DMS79 treated with DMSO at 0.1 percent for 48 hours (cell line): ENCODE measurements at regions not wholly inside any gene's neighbourhood (a gene's known extent, or its start where the extent isn't known, plus 50 kb on each side); places are given as distances from the start of the nearest gene placed in this dataset.
"Not testable (repeated sequence)": the region's sequence is repeated elsewhere in the genome, so short reads cannot be mapped to it uniquely, and the experiment has no call there.

Experiments used
- DNase-seq: peaks from one replicate; lab custom pipeline; 2025; lab: John Stamatoyannopoulos, UW

- DNase-seq: no peak
Observed at GRCh38 chr2:4992226-4992625, 700.0 kb upstream of the SOX11 start.

DNA sequence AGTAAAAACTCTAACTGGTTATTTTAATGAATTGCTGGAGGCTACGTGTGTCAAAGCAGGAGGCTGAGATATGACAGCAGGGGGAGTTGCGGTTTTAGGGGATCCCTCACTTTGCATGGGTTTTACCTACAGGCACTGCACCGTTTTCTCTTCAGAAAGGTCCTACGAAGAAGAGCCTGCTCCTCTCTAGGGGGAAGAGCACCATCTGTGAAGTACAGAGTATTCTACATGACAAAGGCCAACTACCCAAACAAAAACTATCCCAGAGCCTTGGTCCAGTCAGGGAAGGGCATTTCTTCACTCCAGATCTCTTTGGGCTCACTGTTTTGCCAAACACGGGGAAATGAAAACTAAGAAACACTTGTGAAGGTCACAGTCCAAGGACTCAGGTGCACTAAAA is 696.7 kb upstream of the SOX11 start:
- no peak for DNase-seq

DNA sequence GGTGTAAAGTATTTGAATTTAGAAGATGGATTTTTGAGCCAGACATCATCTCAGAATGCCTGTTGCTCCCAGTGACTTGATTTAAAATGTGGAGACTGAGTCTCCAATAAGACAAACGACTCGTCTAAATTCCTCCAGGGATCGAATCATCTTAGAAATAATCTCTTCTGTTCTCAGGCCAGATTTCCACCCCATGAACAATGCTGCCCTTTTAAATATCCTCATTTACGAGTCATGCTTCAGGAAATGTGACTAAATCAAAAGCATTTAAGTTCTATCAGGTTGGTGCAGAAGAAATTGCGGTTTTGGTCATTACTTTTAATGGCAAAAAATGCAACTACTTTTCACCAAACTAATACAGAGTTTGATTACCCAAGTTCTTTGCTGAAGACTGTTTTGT is 684.6 kb upstream of the SOX11 start:
- DNase-seq: no peak

DNA sequence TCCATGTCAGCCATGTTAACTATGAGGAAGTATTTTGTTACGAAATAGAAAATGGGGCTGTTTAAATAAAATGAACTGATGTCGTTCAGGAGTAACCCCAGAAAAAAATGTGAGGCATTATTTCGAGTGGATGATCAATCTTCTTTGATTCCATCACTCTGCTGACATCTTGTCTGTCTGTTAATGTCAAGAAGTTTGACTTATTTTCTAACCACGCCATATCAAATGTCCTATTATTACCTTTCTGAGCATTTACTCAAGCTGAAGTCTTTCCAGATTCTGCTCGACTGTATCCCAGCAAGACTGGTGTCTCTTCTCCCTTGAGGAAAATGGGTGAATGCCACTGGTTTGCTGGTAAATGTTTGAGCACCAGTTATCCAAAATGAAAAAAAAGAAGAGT is 672.9 kb upstream of the SOX11 start:
- no peak for DNase-seq

- DNase-seq: no peak
Observed at GRCh38 chr2:5020116-5020875, 671.9 kb upstream of the SOX11 start.

- DNase-seq: peak; percentile 10
Observed at GRCh38 chr2:5021136-5021535, 671.0 kb upstream of the SOX11 start.

DNA sequence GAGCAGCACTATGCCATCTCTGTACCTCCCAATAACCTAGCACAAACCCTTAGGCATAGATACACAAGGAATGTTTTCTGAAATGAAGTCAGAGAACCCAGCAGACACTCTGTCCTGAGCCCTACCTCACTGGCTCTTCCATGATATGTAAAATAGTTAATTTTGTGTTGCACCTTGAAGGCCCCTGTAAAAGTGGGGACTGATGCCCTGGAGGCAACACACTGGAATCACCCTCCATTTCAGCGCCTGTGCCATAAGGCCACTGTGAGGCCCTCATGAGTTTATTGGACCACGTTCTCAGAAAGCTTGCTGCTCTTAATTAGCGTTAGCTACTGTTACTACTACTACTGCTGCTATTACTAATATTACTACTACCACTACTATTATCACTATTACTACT is 670.1 kb upstream of the SOX11 start:
- DNase-seq: no peak

DNA sequence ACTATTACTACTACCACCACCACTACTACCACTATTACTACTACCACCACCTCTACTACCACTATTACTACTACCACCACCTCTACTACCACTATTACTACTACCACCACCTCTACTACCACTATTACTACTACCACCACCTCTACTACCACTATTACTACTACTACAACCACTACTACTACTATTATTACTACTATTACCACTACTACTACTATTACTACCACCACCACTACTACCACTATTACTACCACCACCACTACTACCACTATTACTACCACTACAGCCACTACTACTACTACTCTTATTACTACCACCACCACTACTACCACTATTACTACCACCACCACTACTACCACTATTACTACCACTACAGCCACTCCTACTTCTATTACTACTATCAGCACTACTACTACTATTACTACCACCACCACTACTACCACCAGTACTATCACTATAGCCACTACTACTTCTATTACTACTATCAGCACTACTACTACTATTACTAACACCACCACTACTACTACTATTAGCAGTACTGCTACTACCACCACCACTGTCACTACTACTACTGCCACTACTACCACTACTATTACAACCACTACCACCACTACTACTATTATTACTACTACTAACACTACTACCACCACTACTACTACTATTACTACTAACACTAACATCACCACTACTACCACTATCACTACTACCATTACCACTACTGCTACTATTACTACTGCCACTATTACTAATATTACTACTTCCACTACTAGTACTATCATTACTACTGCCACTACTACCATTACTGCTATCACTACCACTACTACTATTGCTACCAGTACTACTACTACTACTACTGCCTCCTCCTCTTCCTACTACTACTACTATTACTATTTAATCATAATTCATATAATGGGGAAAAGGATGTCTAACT is 669.2 kb upstream of the SOX11 start:
- not testable (repeated sequence) for DNase-seq

GRCh38 chr2:5026571-5027234 is 665.5 kb upstream of the SOX11 start:
- no peak for DNase-seq

DNA sequence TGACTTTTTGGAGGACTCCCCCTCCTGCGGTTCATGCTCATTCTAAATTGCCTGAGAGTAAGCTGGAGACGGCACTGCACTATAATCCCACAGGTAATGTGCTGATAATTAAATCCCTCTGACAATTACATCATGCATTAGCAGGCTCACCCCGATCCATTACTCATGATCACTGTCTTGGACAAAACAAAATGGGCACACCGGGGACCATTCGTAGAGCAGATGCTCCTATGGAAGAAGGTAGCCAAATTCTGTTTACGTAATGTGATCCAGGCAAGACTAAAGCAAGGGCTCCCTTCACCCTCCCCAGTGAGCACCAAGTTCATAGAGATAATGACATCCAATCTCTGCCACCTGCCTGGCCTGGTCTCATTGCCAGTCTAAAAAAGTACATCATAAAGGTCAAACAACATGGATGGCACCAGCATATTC is 657.1 kb upstream of the SOX11 start:
- no peak for DNase-seq

DNA sequence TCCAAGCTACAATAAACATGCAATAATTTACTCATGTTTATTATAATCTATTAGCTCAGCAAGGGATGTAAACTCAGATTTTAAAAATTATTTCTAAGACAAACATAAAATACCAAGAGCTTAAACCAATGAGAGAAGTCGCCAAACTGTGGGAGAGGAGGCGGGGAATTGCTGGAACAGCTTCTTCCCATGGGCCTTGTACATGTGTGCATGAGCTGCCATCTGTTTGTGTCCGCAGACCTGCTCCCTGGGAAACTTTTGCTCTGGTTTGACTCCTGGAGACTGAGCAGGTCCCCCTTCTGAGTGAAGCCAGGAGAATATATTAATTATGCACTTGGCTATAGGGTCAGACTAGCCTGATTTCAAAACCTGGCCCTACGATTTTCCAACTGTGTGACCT is 655.9 kb upstream of the SOX11 start:
- DNase-seq: no peak

- no peak for DNase-seq
Observed at GRCh38 chr2:5039241-5039975, 652.8 kb upstream of the SOX11 start.

DNA sequence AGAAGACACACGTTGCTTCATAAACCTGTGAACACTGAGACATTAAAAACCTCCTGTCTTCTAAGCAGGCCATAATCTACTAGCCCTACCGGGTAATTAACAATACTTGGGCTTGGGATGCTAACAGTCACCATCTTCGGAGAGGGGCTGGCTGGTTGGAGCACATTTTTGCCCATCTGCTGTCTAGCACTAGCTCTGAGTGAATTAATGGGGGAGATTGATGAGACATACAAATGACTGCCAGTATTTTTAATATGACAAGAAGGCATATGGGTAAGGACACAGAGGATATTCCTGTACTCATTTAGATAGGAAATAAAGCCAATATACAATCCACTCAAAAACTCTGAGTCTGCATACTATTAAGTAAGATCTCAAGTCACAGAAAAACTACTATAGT is 651.6 kb upstream of the SOX11 start:
- no peak for DNase-seq

DNA sequence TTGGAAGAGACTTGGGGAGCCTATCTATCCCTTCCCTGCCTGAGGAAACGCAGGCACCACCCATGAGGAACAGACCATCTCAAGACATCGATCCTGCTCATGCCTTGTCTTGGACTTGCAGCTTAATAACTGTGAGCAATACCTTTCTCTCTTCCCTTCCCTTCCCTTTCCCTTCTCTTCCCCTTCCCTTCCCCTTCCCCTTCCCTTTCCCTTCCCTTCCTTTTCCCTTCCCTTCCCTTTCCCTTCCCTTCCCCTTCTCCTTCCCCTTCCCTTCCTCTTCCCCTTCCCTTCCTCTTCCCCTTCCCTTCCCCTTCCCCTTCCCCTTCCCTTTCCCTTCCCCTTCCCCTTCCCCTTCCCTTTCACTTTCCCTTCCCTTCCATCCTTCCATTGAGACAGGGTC is 650.7 kb upstream of the SOX11 start:
- DNase-seq: no peak

DNA sequence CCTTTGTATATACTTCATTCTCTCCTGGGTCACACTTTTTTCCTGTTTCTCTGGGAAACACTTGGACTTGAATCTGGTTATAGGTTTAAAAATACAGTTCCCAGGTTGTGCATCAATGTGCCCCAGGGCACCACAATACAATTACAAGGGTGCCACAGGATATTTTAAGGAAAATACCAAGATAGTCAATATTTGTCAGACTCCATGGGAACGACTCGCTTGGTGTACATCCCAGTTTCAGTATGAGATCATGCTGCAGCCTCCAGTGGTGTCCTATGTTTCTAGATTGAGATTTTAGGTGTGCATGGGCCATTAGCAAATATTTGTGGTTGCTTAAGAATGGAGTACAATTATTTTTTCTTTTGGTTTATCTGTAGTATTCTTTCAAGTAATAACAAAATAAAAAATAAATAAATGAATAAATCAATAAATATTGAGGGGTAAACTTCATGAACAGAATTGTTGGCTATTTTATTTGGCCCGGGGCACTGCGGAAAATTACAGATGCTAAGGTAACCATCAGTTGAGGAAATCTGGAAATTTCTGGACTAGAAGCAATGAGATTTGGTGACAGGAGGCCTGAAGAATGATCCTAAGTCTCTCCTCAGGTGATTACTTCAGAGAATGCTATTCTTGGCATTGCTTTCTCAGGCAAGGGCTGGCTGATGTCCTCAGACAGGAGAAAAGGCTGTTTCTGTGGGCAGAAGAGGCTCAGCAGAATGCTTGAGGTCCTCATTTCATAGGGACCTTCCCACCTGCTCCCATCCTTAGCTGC is 649.3 kb upstream of the SOX11 start:
- no peak for DNase-seq

- no peak for DNase-seq
Observed at GRCh38 chr2:5051300-5051699, 640.9 kb upstream of the SOX11 start.

DNA sequence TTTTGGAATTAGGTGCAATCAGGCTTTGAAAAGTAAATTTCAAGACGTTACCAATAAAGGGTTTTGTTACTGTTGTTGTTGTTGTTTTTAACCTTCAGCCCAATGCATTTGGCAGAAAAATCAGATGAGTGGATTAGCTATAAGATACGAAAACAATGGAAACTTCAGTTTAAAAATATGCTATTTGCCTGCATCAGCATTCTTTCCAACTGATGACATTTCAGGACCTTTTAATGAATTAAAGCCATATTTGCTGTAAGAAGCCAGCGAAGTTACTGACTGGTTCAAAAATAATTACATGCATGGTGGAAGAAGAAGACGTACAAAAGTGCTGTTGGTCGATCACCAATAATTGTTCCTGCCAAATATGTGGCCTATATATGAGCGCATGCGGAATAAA is 639.3 kb upstream of the SOX11 start:
- DNase-seq: no peak

DNA sequence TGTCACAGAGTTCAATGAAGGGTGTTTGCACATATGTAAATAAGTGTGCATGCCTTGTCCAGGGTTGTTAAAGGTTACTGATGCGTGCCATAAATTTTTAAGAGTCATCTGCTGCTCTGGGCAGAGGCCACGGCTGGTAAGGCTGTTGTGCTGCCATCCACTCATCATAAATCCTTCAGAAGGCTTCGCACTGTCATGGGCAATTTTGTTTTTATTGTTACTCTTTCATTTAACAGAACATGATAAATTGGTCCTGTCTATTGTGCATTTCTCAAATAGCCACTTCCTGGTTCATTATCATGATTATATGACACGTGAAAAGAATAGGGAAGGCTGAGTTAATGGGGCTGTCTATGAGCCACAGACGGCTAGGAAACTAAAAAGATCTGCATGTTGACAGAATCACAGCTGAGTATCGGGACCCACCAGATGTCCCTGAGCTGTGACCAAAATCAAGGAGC is 634.3 kb upstream of the SOX11 start:
- DNase-seq: peak; percentile 98

DNA sequence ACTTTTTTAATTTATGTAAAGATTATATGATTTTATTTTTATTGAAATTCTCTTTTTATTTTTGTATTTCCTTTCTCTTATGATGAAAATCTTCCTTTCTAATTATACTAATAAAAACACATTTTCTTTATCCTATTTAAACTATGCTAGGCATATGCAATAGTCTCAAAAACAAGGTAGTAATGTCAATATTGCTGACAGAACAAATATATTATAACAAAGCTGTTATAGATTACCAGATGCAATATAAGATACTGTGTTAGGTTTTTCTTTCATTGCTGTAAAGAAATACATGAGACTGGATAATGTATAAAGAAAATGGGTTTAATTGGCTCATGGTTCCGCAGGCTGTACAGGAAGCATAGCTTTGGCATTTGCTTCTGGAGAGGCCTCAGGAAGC is 631.2 kb upstream of the SOX11 start:
- no peak for DNase-seq

DNA sequence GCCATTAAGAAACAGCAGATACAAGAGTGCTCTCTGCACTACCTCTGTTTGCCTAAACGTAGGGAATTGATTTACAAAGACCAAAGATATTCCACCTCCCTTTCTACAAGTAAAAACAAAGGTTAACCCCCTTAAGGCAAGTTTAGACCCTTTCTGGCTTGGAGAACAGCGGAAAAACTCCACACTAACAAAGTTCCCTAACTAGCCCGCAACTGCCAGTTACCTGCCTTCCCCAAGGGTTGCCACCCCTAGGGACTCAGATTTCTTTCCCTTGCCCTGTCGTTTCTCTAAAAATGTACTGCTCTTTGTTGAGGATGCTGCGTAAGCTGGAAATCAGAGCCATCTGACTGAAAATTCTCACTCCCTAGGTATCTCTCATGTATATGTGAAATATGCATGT is 627.5 kb upstream of the SOX11 start:
- DNase-seq: no peak

DNA sequence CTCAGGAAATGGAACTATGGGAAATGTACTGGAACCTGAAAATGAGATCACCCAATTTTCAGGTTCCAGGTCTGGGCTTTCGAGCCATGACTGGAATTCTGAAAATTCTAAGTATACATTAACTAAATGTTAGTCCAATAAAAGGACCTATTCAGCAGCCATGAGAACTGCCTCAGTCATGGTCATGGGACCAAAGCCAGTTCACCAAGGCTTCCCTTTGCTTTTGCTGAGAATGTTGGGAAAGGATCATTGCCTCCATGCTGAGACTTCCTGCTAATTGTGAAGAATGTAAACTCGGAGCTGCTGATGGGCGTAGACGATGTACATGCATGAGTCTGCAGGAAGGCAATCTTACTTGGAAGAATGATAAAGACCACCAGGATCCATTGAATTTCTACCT is 624.4 kb upstream of the SOX11 start:
- no peak for DNase-seq
